ENCODE measurements at regions not wholly inside any gene's neighbourhood (a gene's known extent, or its start where the extent isn't known, plus 50 kb on each side); places are given as distances from the start of the nearest gene placed in this dataset.

DNA sequence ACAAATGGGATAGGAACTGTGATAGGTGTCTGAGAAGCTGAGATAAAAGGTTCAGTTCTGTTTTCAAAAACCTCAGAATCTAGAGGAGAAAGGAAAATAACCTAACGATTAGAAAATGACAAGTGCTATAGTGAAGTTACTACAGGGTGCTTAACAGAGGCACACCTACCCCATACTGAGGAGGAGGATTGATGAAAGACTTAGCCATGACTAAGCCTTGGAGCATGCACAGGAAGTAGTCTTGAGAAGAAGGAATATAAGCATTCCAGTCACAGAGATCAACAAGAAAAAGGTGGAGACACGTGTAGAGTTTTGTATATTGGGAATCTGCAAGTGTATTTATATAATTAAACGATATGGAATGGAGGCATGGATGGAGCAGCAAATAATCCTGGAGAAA, 1225.5 kb upstream of the CELF2 start:
- Mint-ChIP-seq H3K4me1 (ENCODE audit: low read depth) (no peaks in the 10 kb centered on the region), H3K27me3 (no peaks in the 10 kb centered on the region), H3K27ac (no peak overlapping the region), H3K9me3 (no peaks in the 10 kb centered on the region), H3K36me3 (ENCODE audit: low read depth) (no peaks in the 10 kb centered on the region), H3K4me3 (no peak overlapping the region)
- Histone ChIP-seq H3K9me3 (ENCODE audit: control insufficient read depth in 1 of 2, insufficient read depth in 1 of 2, low read length in 2 of 2) (no peaks in the 10 kb centered on the region), H3K36me3 (ENCODE audit: insufficient read depth, low read length) (no peaks in the 10 kb centered on the region), H3K4me3 (ENCODE audit: low read length) (no peak overlapping the region), H3K27me3 (ENCODE audit: control insufficient read depth in 1 of 2, insufficient read depth in 2 of 2, low read length in 2 of 2) (no peaks in the 10 kb centered on the region), H3K27ac (ENCODE audit: low read depth in 1 of 2, low read length in 2 of 2) (no peak overlapping the region), H3K4me1 (ENCODE audit: insufficient read depth, low read length) (no peaks in the 10 kb centered on the region)
- TF ChIP-seq, protein P1, sequence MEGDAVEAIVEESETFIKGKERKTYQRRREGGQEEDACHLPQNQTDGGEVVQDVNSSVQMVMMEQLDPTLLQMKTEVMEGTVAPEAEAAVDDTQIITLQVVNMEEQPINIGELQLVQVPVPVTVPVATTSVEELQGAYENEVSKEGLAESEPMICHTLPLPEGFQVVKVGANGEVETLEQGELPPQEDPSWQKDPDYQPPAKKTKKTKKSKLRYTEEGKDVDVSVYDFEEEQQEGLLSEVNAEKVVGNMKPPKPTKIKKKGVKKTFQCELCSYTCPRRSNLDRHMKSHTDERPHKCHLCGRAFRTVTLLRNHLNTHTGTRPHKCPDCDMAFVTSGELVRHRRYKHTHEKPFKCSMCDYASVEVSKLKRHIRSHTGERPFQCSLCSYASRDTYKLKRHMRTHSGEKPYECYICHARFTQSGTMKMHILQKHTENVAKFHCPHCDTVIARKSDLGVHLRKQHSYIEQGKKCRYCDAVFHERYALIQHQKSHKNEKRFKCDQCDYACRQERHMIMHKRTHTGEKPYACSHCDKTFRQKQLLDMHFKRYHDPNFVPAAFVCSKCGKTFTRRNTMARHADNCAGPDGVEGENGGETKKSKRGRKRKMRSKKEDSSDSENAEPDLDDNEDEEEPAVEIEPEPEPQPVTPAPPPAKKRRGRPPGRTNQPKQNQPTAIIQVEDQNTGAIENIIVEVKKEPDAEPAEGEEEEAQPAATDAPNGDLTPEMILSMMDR (IDR thresholded peaks at IDR 0.05), result no peak
- intact Hi-C loops (cut with DNase I, micrococcal nuclease), result no loop called here
- ATAC-seq (ENCODE audit: poor library complexity) (no peak), DNase-seq (no peak)
- ChIA-PET POLR2A (no interaction called here), CTCF (no interaction called here)

DNA sequence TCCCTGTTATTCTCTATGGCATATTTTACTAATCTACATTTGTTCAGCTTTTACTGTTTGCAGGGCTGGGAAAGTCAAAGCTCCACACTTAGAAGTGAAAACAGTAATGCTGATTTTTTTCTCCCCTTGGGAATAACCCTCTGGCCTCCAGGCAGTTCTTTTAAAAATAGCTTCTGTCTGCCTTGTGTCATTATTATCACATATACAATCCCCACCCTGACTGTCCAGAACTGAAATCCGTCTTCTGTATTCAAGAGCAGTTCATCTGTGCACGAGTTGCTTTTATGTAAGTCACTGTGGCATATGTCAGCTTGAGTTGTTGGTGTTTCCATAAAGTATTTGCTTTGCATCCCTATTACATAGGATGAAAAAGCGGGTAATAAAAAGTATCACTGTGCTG, 1221.1 kb upstream of the CELF2 start:
- Histone ChIP-seq H3K4me3 (ENCODE audit: low read length) (no peak overlapping the region), H3K27ac (ENCODE audit: low read depth in 1 of 2, low read length in 2 of 2) (no peak overlapping the region), H3K36me3 (ENCODE audit: insufficient read depth, low read length) (no peaks in the 10 kb centered on the region), H3K27me3 (ENCODE audit: control insufficient read depth in 1 of 2, insufficient read depth in 2 of 2, low read length in 2 of 2) (no peaks in the 10 kb centered on the region), H3K4me1 (ENCODE audit: insufficient read depth, low read length) (no peaks in the 10 kb centered on the region), H3K9me3 (ENCODE audit: control insufficient read depth in 1 of 2, insufficient read depth in 1 of 2, low read length in 2 of 2) (peaks cover 0 to 3% of the 10 kb centered on the region in 2 experiments)
- no peaks in the 10 kb centered on the region for H3K9me3 Mint-ChIP-seq
- ChIA-PET POLR2A (no interaction called here), CTCF (no interaction called here)
- no peak overlapping the region for H3K4me3 Mint-ChIP-seq
- no peak for ATAC-seq (ENCODE audit: poor library complexity)
- no peaks in the 10 kb centered on the region for H3K36me3 Mint-ChIP-seq (ENCODE audit: low read depth)
- TF ChIP-seq, protein P1 (IDR thresholded peaks at IDR 0.05), result no peak
- intact Hi-C loops (cut with DNase I, micrococcal nuclease), result no loop called here
- DNase-seq, result no peak
- H3K27me3 Mint-ChIP-seq, result peaks cover 5% of the 10 kb centered on the region
- no peak overlapping the region for H3K27ac Mint-ChIP-seq
- H3K4me1 Mint-ChIP-seq (ENCODE audit: low read depth), result no peaks in the 10 kb centered on the region

DNA sequence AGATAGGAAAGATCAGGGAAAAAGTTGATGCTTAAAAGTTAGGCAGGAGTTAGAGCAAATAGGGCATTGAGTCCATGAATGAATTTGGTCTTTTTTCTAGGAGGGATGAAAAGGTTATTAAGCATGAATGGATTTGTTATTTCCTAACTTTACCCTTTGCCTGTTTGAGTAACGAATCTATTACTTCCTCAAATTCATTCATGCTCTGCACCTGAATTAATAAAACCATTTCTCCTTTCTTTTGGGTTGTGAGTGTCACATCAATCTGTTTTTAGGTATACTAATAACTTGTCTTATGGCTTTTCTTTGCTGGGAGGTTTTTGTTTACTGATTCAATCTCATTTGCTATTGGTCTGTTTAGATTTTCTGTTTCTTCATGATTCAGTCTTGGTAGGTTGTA, 1217.7 kb upstream of the CELF2 start:
- intact Hi-C loops (cut with DNase I, micrococcal nuclease), result no loop called here

More for the DNA sequence above, 1217.7 kb upstream of the CELF2 start:
- DNase-seq (no peak), ATAC-seq (ENCODE audit: poor library complexity) (no peak)
- Histone ChIP-seq H3K4me3 (ENCODE audit: low read length) (no peak overlapping the region), H3K36me3 (ENCODE audit: insufficient read depth, low read length) (no peaks in the 10 kb centered on the region), H3K4me1 (ENCODE audit: insufficient read depth, low read length) (no peaks in the 10 kb centered on the region), H3K9me3 (ENCODE audit: control insufficient read depth in 1 of 2, insufficient read depth in 1 of 2, low read length in 2 of 2) (peaks cover 0 to 3% of the 10 kb centered on the region in 2 experiments), H3K27me3 (ENCODE audit: control insufficient read depth in 1 of 2, insufficient read depth in 2 of 2, low read length in 2 of 2) (no peaks in the 10 kb centered on the region), H3K27ac (ENCODE audit: low read depth in 1 of 2, low read length in 2 of 2) (no peak overlapping the region)
- Mint-ChIP-seq H3K4me3 (no peak overlapping the region), H3K36me3 (ENCODE audit: low read depth) (no peaks in the 10 kb centered on the region), H3K4me1 (ENCODE audit: low read depth) (no peaks in the 10 kb centered on the region), H3K27ac (no peak overlapping the region), H3K27me3 (peaks cover 5% of the 10 kb centered on the region), H3K9me3 (no peaks in the 10 kb centered on the region)
- TF ChIP-seq, protein P1 (IDR thresholded peaks at IDR 0.05), result no peak
- POLR2A ChIA-PET, result no interaction called here
- CTCF ChIA-PET, result interaction anchor here (0.7 kb wide), 1 partner anchor 332 kb away, joined by 4 read pairs; no protein-coding TSS in a partner anchor

Measured in CD4-positive, alpha-beta T cell (primary cell).